Fibroblast of pulmonary artery (primary cell): ENCODE measurements at regions not wholly inside any gene's neighbourhood (a gene's known extent, or its start where the extent isn't known, plus 50 kb on each side); places are given as distances from the start of the nearest gene placed in this dataset.
"Not testable (repeated sequence)": the region's sequence is repeated elsewhere in the genome, so short reads cannot be mapped to it uniquely, and the experiment has no call there.

Experiments used
- DNase-seq: peaks from one replicate; pipeline ENCODE4 v3.0.0-alpha.2; 2010; ENCODE audit warnings: low read depth
- H3K4me3 ChIP-seq: replicated peaks from 2 replicates; pipeline ENCODE4 v1.5.1; 2011; ENCODE audit warnings: low read depth, mild to moderate bottlenecking, control low read depth, low read length, moderate library complexity
- CTCF ChIP-seq: IDR thresholded peaks from 2 replicates; pipeline ENCODE4 v1.5.1; 2011; ENCODE audit warnings: mild to moderate bottlenecking, control low read depth, low read length, inconsistent platforms; ENCODE audit errors: missing control alignments

- DNase-seq, result no peak
- TF ChIP-seq CTCF, result no peak
- no peak overlapping the region for H3K4me3 ChIP-seq
These were observed 70.9 kb upstream of the ZNF169 start for GRCh38 chr9:94188246-94188645.

- not testable (repeated sequence) for DNase-seq
These were observed 67.4 kb upstream of the ZNF169 start for GRCh38 chr9:94191706-94192105.

GRCh38 chr9:94198414-94198813 is 60.7 kb upstream of the ZNF169 start:
- DNase-seq, result no peak
- TF ChIP-seq CTCF, result no peak
- H3K4me3 ChIP-seq, result no peak overlapping the region

More at GRCh38 chr9:94191706-94192105, 67.4 kb upstream of the ZNF169 start:
- H3K4me3 ChIP-seq, result not testable (repeated sequence)

GRCh38 chr9:94199776-94200175 is 59.3 kb upstream of the ZNF169 start:
- H3K4me3 ChIP-seq, result no peak overlapping the region
- no peak for DNase-seq
- TF ChIP-seq CTCF, result no peak

- no peak for DNase-seq
- TF ChIP-seq CTCF, result no peak
- H3K4me3 ChIP-seq, result no peak overlapping the region
These were observed 54.9 kb upstream of the ZNF169 start for GRCh38 chr9:94204174-94204573.

GRCh38 chr9:94207781-94208180 is 51.3 kb upstream of the ZNF169 start:
- no peak for DNase-seq
- no peak overlapping the region for H3K4me3 ChIP-seq
- TF ChIP-seq CTCF, result no peak
